NCI-H460 (cell line): ENCODE measurements at regions not wholly inside any gene's neighbourhood (a gene's known extent, or its start where the extent isn't known, plus 50 kb on each side); places are given as distances from the start of the nearest gene placed in this dataset.
"Not testable (repeated sequence)": the region's sequence is repeated elsewhere in the genome, so short reads cannot be mapped to it uniquely, and the experiment has no call there.

Source experiments
- DNase-seq: peaks from one replicate; pipeline ENCODE4 v3.0.0-alpha.2; 2016; ENCODE audit warnings: low read depth; ENCODE audit errors: extremely low read depth

DNA sequence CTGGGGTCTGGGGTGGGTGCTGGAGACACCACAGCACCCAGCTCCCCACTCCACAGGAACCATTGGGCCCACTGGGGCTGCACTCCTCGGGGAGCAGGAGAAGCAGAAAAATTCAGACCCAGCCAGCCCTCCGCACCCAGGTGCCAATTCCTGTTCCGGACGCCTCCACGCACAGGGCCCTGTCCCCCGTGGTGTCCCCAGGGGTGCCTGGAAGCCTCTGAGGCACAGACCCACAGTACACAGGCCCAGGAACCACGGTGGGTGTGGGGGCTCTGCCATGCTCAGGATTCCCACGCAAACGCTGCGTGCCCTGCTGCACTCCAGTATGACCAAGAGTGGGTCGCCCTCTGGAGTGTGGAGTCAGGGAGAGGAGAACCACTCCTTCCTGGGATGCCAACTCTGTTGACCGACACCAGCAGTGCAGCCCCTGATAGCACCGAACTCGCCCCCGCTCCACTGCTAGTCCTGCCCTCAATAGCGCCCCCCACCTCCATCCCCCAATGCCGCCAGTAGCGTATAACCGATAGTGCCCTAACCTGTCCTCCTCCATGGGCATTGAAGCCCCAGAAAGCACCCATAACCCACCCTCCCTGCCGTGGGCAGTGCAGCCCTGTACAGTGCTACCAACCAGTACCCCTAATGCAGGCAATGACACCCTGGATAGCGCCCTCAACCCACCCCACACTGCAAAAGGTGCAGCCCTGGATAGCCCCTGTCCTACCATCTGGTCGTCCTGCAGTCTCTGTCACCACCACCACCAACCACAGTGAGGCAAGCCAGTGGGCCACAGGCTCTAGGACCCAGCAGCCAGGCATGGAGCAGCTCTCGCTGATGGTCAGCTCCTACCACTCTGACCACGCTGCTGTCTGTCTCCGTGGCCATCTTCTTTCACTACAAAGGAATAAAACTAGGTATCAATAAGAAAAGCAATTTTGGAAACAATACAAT lies 2877.2 kb downstream of the RPIA start:
- not testable (repeated sequence) for DNase-seq

DNA sequence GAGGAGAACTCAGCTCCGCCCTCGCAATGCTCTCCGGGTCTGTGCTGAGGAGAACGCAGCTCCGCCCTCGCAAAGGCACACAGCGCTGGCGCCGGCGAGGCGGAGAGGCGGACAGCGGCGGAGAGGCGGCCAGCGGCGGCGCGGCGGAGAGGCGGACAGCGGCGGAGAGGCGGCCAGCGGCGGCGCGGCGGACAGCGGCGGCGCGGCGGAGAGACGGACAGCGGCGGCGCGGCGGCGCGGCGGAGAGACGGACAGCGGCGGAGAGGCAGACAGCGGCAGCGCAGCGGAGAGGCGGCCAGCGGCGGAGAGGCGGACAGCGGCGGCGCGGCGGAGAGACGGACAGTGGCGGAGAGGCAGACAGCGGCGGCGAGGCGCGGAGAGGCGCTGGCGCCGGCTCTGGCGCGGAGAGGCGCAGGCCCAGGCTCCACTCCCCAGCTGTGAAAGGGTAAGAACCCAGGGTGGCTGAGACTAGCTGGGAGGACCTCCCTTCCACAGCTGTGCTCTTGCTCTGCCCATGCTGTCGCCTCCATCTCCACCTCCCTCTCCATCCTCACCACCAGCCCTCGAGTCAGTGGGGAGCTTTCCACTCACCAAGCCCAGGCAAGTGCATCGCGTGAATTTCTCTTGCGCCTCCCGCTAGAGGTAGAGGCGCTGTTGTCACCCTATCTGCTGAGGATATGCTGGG lies 2879.9 kb downstream of the RPIA start:
- DNase-seq: peak; percentile 26

DNA sequence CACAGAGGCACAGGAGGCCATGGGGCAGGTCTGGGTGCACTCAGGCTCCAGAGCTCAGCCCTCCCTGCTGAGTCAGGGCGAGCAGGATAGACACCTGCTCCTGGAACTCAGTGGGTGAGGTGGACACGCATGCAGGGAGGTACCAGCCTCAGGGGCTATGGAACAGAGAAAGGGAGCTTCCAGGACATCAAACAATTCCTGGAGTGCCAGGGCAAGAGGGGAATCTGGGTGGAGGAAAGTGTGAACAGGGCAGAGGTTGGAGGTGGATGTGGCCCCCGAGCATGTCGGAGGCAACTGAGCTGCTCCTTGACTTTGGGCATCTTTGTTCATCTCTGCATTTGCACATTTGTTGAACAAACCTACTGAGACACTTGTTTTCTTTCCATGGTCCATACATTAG lies 2881.5 kb downstream of the RPIA start:
- DNase-seq: not testable (repeated sequence)

DNA sequence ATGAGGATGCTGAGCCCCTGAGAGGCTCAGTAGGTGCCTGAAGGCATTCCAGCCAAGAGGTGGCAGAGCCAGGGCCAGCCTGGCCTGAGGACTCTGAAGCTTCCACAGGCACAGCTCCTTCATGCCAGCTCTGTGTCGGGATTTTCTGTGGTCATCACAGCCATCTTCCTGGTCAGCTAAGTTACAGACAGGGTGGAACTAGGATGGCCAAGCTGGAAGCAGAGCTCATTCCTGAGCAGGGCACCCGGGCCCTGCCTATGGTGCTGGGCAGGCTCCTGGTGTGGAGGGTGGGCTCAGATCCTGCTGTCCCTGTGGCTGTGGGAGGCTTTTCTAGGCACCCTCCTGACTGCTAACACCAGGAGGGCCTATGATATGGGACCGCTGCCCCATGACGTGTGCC lies 2882.3 kb downstream of the RPIA start:
- not testable (repeated sequence) for DNase-seq

DNA sequence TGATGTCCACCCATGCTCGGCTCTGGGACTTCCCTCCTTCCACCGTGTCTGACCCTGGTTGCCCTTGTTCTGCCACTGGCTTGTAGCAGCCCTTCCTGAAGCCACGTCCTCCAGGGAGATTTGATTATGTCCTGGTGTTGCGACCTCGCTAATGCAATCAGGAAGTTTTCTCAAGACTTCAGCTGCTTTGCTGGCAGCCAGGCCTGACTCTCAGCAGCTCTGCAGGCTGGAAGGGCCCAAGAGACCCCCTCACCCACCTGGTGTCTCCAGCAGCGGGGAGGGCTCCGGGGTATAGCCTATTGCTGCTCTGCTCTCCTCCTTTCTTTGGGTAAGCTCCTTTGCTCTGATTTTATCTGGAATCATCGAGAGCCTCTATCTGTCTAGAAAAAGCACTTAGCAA lies 2882.8 kb downstream of the RPIA start:
- not testable (repeated sequence) for DNase-seq

DNA sequence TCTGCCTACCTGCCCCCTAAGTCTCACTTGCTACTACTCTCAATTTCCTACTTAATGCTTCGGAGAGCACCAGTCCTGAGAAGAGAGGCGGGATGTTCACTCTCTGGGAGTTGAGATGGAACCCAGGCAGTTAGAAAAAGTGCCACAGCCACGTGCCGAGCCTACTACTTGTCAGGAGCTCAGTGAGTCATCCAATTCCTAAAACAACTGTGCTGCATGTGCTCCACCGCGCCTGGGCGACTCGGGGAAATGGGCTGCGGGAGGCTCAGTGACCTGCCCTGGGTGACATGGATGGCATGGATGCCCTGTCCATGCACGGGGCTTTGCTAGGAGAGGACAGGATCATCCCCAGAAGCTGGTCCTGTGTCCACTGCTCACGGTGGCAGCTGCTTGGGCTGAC lies 2884.2 kb downstream of the RPIA start:
- DNase-seq: not testable (repeated sequence)

DNA sequence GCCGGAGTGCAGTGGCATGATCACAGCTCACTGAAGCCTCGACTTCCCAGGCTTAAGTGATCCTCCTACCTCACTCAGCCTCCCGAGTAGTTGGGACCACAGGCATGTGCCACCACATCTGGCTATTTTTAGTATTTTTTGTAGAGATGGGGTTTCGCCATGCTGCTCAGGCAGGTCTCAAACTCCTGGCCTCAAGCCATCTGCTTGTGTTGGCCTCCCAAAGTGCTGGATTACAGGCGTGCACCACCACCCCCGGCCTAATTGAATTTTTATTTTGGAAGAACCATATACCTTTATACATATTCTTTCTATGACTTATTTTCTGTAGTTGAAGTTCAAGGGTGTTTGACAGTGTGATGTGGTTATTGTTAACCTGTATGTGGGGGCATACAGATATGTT lies 2885.9 kb downstream of the RPIA start:
- DNase-seq: not testable (repeated sequence)

DNA sequence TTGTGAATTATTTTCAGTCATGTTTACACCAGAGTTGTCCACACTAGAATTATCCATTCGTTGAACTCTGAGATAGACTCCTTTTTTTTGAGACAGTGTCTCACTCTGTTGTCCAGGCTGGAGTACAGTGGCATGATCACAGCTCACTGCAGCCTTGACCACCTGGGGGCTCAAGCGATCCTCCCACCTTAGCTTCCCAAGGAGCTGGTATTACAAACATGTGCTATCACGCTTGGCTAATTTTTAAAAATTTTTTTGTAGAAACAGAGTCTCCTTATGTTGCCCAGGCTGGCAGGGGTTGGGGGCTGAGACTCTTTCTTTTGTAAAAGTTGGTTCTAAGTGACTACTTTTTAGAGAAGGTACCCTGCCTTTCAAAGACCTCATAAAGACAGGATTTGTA lies 2887.2 kb downstream of the RPIA start:
- DNase-seq: not testable (repeated sequence)

DNA sequence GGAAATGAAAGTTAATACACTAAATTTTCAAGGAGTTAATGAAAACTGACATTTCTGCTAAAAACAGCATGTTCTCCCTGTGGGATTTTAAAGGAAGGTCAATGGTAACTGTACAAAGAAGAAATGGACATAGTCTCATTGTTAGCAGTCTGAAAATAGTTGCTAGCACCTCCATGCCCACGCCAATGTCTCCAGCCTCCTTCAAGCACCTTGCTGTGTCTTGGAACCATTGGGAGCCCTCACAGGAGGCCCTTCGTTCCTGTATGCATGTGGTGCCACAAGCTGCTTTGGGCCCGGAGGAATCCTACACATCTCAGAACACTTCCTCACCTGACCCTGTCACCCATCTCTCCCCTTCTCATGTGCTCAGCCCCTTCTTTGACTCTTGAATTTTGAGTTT lies 2888.1 kb downstream of the RPIA start:
- not testable (repeated sequence) for DNase-seq

DNA sequence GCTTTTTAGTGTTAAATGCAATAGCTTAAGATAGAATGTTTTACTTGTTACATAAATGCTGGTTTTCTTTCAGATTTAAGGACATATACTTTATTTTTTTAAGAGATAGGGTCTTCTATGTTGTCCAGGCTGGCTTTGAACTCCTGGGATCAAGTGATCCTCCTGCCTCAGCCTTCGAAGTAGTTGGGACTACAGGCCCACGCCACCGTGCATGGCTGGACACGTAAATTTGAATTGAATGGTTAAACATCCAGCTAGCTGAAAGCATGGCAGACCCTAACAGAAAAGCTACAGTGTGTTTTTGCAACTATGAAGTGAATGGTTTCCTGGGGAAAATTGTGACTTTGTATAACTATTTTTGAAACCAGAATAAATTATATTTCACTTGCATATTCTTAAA lies 2888.6 kb downstream of the RPIA start:
- DNase-seq: not testable (repeated sequence)

DNA sequence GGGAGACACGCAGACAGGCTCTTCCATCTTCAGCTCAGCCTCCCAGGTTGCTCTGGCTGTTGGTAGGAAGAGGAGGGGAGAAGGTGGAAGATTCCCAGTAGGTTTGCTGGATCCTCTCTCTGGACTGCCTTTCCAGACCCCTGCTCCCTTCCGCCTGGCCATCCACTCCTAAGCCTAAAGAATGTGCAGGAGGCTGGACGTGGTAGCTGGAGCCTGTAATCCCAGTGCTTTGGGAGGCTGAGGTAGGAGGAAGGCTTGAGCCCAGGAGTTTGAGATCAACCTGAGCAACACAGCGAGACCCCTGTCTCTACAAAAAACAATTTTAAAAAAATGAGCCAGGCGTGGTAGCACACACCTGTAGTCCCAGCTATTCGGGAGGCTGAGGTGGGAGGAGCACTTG lies 2895.6 kb downstream of the RPIA start:
- DNase-seq: not testable (repeated sequence)

DNA sequence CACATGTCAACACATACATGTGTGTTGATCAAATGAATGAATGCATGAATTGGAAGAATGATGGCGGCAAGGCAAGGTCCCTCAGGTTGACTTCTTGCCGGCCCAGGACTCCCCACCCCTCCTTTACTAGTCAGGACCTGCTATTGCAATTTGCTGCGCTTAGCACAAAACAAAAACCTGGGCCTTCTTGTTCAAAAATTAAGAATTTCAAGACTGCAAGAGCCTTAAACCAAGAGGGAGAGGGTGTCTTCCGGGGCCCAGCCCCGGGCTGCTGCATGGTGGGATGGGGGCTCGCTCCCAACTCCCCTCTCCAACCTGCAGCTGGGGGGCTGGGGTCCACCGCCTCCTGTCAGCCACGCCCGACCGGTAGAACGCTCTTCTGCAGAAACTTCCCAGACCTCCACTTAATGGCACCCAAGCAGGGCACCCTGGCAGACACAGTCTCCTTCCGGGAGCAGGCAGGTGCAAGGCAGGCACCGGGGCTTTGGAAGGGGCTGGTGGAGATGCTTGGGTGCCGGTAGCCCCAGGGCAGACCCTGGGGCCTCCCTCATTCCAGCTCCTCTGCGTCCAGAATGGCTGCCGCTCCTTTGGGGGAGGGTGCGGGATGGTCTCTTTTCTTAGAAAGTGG lies 2896.5 kb downstream of the RPIA start:
- DNase-seq: not testable (repeated sequence)

DNA sequence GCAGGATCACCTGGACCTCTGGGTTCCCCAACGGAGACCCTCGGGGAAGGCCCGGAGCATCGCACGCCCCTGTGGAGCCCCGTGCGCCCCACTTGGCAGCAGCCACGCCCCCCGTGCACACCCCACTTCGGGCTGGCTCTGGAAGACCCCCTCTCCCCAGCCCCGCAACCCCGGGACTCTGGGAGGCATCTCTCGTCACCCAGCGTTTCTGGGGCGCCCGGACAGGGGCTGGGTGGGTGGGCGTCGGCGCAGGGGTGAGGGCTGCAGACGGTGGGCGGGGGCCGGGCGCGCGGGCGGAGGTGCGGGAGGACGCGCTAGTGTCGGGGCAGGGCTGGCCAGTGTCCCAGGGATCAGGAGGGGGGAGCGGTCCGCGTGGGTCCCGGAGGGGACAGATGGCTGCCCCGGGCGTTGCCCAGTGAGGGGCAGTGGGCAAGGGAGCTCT lies 2897.3 kb downstream of the RPIA start:
- DNase-seq: not testable (repeated sequence)

DNA sequence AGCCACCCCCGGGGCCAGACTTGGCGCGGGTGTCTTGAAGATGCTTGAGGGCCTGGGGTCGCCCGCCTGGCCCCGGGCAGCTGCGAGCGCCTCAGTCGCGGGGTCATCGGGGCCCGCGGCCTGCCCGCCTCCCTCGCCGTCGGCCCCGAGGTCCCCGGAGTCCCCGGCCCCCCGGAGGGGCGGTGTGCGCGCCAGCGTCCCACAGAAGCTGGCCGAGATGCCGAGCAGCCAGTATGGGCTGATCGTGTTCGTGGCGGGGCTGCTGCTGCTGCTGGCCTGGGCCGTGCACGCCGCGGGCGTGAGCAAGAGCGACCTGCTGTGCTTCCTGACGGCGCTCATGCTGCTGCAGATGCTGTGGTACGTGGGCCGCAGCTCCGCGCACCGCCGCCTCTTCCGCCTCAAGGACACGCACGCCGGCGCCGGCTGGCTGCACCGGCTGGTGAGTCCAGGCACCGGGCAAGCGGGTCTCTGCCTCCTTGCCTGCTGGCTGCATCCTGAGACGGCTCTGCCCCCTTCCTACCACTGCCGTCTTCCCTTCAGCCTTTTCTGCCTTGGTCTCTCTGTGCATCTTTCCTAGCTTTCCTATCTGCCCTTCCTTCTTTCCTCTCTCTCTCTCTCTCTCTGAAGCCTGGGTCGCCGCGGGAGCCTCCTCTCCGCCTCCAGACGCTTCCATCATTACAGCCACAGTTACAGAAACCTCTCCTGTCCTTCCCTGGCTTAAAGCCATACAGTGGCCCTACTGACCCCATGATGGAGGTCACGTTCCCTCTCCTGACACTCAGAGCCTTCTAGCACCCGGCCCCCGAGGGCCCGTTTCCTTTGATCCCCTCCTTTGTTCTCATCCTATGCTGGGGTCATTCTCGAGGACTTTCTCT lies 2898.2 kb downstream of the RPIA start:
- not testable (repeated sequence) for DNase-seq

DNA sequence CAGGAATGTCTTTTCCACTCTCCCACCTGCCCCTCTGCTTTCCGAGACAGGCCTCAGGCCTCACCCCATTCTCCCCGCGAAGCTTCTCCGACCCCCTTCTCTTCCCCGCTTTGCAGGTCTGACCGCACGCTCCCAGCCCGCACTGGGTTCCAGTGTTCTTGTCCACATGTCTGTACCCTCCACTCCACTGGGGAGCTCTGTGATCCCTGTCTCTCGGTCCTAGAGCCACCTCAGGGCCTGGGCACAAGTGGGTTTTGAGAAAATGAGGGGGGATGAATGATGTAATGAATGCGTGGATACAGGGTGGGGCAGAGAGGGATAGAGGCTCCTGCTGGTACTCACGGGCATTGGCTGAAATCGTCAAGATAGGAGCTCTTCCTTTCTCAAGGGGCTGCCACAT lies 2898.9 kb downstream of the RPIA start:
- DNase-seq: not testable (repeated sequence)

DNA sequence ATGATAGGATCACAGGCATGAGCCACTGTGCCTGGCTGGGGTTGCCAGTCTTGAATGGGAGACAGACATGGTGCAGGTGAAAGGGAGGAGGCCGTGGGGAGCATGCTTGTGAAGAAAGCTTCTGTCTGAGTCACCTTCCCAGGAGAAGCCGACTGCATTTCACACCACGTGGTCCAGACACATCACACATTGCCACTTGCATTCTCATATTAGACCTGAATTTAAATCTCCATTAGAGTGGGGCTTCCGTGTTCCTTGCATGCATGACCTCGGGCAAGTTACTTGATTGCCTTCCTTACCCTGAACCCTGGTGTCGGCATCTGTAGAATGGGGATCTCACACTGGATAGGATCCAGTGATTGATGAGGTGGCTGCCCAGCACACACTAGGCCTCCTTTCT lies 2899.6 kb downstream of the RPIA start:
- DNase-seq: not testable (repeated sequence)

DNA sequence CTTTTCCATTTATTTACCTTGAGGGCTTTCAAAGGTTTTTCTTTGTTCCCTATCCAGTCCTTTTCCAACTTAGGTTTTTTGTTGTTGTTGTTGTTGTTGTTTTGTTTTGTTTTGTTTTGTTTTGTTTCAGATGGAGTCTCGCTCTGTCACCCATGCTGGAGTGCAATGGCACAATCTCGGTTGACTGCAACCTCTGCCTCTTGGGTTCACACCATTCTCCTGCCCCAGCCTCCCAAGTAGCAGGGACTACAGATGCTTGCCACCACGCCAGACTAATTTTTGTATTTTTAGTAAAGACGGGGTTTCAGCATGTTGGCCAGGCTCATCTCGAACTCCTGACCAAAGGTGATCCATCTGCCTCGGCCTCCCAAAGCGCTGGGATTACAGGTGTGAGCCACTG lies 2906.0 kb downstream of the RPIA start:
- DNase-seq: not testable (repeated sequence)

DNA sequence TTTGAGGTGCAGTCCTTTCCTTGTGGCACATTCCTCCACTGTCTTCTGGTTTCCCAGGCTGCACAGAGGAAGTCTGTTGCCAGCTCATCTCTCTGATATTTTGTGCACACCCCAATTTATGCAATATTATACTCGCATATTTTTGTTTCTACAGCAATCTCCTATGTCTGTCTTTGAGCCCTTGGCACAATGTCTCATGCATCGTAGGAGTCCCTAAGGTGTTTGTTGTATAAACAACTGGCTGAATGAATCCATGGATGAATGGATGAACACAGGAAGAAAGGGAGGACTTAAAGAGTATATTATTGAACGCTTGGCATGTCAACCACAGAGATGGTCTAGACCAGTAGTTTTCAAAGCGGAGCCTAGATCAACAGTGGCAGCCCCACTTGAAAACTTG lies 2907.0 kb downstream of the RPIA start:
- peak; percentile 12 for DNase-seq

DNA sequence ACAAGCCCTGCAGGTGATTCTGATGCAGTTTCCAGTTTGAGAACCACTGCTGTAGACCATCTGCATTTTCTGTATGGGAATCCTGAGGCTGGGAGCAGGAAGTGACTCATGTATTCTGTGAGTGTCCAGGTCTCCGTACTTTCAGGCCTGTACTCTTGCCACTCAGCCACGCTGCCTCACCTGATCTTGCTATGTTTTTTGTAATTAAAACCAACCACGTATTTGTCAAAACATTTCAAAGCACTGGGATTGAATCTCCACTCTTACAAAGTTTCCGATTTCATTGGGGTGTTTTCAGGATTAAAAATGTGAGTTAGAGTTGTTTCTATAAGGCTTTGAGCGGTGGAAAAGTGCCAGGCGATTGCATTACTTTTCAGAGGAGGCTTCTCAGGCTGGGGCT lies 2907.5 kb downstream of the RPIA start:
- not testable (repeated sequence) for DNase-seq

DNA sequence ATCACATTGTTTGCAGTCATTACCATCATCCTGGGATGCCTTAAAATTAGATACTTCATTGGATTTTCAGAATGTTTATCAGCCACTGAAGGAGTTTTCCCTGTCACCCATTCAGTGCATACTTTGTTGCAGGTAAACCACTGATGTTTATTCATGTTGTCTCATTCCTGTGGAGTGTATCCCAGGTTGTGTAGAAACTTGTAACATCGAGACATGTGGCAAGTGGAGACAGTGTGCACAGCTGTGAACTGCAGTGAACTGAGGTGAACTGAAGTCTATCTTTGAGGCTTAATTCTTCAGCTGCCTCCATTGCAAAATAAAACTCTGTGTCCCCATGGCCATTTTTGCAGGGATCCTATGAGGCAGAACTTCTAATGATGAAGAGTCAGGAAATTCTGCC lies 2911.4 kb downstream of the RPIA start:
- DNase-seq: not testable (repeated sequence)
